ACC112 (cell line): ENCODE measurements at regions not wholly inside any gene's neighbourhood (a gene's known extent, or its start where the extent isn't known, plus 50 kb on each side); places are given as distances from the start of the nearest gene placed in this dataset.
"Not testable (repeated sequence)": the region's sequence is repeated elsewhere in the genome, so short reads cannot be mapped to it uniquely, and the experiment has no call there.

Experiments used
- H2AFZ ChIP-seq: fragments of 200-600 bp; sonication (generic); one replicate; pipeline ENCODE4 v1.6.0; 2017; ENCODE audit warnings: antibody characterized with exemption, low read length; ENCODE audit not compliant: unreplicated experiment
- H3K27ac ChIP-seq: fragments of 200-600 bp; sonication (generic); 2 replicates; pipeline ENCODE4 v1.5.1; 2014; ENCODE audit warnings: low read depth, mild to moderate bottlenecking, antibody characterized with exemption, low read length, moderate library complexity
- H3K27me3 ChIP-seq: fragments of 200-600 bp; sonication (generic); 2 replicates; pipeline ENCODE4 v1.6.1; 2014; ENCODE audit warnings: mild to moderate bottlenecking, antibody characterized with exemption, low read length, moderate library complexity, mixed read lengths; ENCODE audit not compliant: insufficient read depth
- H3K36me3 ChIP-seq: fragments of 200-600 bp; sonication (generic); 2 replicates; pipeline ENCODE4 v1.6.1; 2016; ENCODE audit warnings: mild to moderate bottlenecking, antibody characterized with exemption, low read length, moderate library complexity, mixed read lengths; ENCODE audit not compliant: insufficient read depth
- H3K4me1 ChIP-seq: fragments of 200-600 bp; sonication (generic); one replicate; pipeline ENCODE4 v1.6.1; 2016; ENCODE audit warnings: low read length, mixed read lengths; ENCODE audit not compliant: insufficient read depth, unreplicated experiment, control insufficient read depth
- H3K4me3 ChIP-seq: fragments of 200-600 bp; sonication (generic); 2 replicates; pipeline ENCODE4 v1.5.1; 2014; ENCODE audit warnings: mild to moderate bottlenecking, low read depth, low read length
- H3K79me2 ChIP-seq: fragments of 200-600 bp; sonication (generic); one replicate; pipeline ENCODE4 v1.6.0; 2016; ENCODE audit warnings: low read length; ENCODE audit not compliant: control insufficient read depth, unreplicated experiment, insufficient read depth

DNA sequence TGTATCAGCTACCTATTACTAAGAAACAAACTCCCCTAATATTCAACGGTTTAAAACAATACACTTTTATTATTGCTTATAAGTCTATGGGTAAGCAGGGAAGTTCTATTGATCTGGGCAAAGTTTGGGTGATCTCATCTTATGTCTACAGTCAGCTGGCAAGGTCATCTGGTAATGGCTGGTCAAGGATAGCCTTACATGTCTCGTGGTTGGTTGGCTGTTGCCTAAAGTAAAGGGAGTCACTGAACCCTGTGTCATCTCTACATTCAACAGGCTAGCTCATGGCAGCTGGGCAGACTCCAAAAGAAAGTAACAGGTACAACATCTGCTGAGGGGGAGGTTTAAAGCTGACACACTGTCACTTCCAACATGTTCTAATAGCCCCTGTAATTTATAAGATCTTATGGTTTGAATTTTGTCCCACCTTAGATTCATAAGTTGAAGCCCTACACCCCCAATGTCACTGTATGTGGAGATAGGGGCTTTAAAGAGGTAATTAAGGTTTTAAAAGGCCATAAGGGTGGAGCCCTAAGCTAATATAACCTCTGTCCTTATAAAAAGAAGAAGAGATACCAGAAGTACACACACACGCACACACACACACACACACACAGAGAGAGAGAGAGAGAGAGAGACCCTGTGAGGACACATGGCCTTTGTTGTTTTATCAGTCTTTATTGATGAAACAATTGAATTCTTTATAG lies 419.1 kb downstream of the NPIPA8 start:
- Histone ChIP-seq H3K4me3 (no peak overlapping the region), H3K36me3 (no peaks in the 10 kb centered on the region), H3K27ac (no peak overlapping the region), H3K79me2 (no peaks in the 10 kb centered on the region), H3K27me3 (no peaks in the 10 kb centered on the region), H2AFZ (no peak overlapping the region), H3K4me1 (no peaks in the 10 kb centered on the region)

DNA sequence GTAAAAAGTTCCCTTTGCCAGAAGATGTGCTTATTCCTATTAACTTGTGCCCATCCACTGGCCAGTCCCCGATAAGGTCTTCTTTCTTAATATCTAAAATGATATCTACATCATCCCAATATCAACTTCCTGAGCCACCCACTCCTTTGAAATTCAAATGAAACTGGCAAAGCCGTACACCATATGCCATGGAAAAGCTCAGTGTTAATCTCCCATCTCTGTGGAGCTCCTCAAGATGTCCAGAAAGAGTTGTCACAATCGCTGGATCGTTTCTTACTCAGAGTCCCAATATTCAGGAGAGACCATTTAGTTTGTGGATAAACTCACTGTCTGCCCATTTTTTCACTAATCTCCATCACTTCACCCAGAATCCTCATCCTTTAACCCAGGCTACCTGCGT lies 420.7 kb downstream of the NPIPA8 start:
- H3K27me3 ChIP-seq = no peaks in the 10 kb centered on the region
- no peaks in the 10 kb centered on the region for H3K36me3 ChIP-seq
- H3K27ac ChIP-seq = no peak overlapping the region
- H3K79me2 ChIP-seq = no peaks in the 10 kb centered on the region
- H2AFZ ChIP-seq = no peak overlapping the region
- H3K4me3 ChIP-seq = no peak overlapping the region
- no peaks in the 10 kb centered on the region for H3K4me1 ChIP-seq

DNA sequence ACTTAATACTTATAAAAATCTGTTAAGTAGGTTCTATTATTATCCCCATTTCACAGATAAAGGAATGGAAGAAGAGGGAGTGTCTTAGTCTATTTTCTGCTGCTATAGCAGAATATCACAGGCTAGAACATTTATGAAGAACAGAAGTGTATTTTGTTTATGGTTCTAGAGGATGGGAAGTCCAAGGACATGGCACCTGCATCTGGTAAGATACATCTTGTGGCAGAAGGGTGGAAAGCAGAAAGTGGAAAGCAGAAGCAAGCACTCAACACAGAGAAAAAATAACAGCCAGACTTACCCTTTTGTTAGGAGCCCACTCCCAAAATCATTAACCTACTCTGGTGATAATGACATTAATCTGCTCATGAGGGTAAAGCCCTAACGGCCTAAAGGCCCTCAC lies 422.4 kb downstream of the NPIPA8 start:
- Histone ChIP-seq H2AFZ (no peak overlapping the region), H3K79me2 (no peaks in the 10 kb centered on the region), H3K27ac (no peak overlapping the region)

DNA sequence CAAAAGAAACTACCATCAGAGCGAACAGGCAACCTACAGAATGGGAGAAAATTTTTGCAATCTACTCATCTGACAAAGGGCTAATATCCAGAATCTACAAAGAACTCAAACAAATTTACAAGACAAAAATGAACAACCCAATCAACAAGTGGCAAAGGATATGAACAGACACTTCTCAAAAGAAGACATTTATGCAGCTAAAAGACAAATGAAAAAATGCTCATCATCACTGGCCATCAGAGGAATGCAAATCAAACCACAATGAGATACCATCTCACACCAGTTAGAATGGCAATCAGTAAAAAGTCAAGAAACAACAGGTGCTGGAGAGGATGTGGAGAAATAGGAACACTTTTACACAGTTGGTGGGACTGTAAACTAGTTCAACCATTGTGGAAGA lies 425.0 kb downstream of the NPIPA8 start:
- H3K36me3 ChIP-seq, H2AFZ ChIP-seq, H3K79me2 ChIP-seq, H3K27ac ChIP-seq, H3K4me3 ChIP-seq, H3K27me3 ChIP-seq, H3K4me1 ChIP-seq: not testable (repeated sequence)

More for the DNA sequence above, 422.4 kb downstream of the NPIPA8 start:
- Histone ChIP-seq H3K4me3 (no peak overlapping the region), H3K27me3 (no peaks in the 10 kb centered on the region), H3K36me3 (no peaks in the 10 kb centered on the region), H3K4me1 (no peaks in the 10 kb centered on the region)

DNA sequence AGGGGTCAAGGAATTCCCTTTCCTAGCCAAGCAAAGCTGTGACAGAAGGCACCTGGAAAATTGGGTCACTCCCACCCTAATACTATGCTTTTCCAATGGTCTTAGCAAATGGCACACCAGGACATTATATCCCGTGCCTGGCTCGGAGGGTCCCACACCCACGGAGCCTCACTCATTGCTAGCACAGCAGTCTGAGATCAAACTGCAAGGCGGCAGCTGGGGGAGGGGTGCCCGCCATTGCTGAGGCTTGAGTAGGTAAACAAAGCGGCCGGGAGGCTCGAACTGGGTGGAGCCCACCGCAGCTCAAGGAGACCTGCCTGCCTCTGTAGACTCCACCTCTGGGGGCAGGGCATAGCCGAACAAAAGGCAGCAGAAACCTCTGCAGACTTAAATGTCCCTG lies 429.9 kb downstream of the NPIPA8 start:
- H3K27ac ChIP-seq, H3K4me3 ChIP-seq, H2AFZ ChIP-seq, H3K27me3 ChIP-seq, H3K4me1 ChIP-seq, H3K79me2 ChIP-seq, H3K36me3 ChIP-seq: not testable (repeated sequence)

DNA sequence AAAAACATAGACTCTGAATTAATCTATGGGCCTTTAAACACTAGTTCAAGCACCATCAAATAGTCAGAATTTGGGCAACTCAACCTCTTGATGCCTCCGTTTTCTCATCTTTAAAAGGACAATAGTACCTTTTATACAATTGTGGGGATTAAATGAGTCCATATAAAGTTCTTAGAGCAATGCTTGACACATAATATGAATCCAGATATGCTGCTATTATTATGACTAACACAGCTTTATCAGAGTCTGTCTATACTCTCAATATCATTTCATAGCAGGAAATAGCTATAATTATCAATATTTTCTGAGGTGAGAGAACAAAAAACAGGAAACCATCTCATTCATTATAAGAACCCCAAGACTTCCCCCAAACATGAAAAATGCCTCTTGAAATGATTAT lies 430.5 kb upstream of the XYLT1 start:
- H3K4me3 ChIP-seq = no peak overlapping the region

DNA sequence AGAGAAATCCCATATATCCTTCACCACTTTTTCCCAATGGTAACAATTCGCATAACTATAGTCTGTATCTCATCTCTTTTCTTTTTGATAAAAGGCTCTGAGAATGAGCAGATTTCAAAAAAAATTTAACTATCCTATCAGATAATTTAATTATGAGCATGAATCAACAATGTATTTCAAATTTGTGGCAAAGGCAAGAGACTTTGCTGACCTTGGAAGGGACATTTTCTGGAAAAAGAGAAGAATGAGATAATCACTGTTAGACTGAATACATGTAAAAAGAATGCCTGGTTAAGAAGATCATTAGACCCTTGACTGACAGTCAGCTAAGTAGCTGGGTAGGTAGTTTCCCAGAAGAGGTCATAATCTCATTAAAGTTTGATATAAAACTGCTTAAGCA lies 428.4 kb upstream of the XYLT1 start:
- no peak overlapping the region for H3K4me3 ChIP-seq
- H2AFZ ChIP-seq = no peak overlapping the region
- H3K36me3 ChIP-seq = no peaks in the 10 kb centered on the region
- no peaks in the 10 kb centered on the region for H3K27me3 ChIP-seq
- no peaks in the 10 kb centered on the region for H3K4me1 ChIP-seq
- no peaks in the 10 kb centered on the region for H3K79me2 ChIP-seq
- H3K27ac ChIP-seq = no peak overlapping the region

More for the DNA sequence above, 430.5 kb upstream of the XYLT1 start:
- Histone ChIP-seq H3K79me2 (no peaks in the 10 kb centered on the region), H3K27me3 (no peaks in the 10 kb centered on the region), H3K4me1 (no peaks in the 10 kb centered on the region), H3K27ac (no peak overlapping the region), H2AFZ (no peak overlapping the region), H3K36me3 (no peaks in the 10 kb centered on the region)

DNA sequence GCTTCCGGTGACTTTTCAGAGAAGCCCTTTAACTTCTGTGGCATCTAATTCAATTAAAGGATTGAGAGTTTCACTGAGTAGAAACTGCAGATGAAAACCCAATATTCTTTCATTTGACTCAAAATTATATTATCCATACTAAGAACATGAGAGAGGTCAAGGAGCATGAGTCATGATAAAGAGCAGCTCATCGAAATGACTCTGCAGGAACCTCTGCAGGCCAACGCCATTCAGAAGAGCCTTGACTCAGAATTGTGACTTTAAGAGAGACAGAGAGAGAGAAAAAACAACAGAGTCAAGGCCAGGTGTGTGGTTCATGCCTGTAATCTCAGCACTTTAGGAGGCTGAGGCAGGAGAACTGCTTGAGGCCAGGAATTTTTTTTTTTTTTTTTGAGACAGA lies 417.2 kb upstream of the XYLT1 start:
- Histone ChIP-seq H3K27ac (no peak overlapping the region), H3K79me2 (no peaks in the 10 kb centered on the region), H3K36me3 (no peaks in the 10 kb centered on the region), H3K4me1 (no peaks in the 10 kb centered on the region), H2AFZ (no peak overlapping the region), H3K27me3 (no peaks in the 10 kb centered on the region), H3K4me3 (no peak overlapping the region)

DNA sequence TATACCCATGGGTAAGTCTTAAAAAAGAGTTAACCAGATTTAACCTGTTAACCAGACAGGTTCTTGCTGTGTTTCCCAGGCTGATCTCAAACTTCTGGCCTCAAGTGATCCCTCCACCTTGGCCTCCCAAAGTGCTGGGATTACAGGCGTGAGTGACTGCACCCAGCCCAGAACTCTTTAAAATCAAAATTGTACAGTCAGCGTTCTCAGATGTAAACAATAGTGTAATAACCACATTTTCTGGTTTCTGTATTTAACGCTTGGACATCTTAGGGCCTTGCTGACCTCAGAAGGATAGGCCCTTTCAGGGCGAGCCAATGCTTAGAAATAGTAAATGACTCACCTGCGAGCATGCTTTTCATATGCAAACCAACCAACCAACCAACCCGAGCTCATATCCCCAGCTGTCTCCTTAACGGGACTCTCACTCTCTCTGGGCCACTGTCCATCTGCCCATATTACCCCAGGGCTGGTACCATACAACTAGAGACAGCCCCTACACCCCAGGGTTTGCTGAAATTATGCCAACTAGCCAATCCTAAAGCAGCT lies 415.0 kb upstream of the XYLT1 start:
- no peaks in the 10 kb centered on the region for H3K27me3 ChIP-seq
- H3K36me3 ChIP-seq = no peaks in the 10 kb centered on the region
- H3K4me3 ChIP-seq = no peak overlapping the region
- no peaks in the 10 kb centered on the region for H3K79me2 ChIP-seq
- H3K4me1 ChIP-seq = no peaks in the 10 kb centered on the region
- H3K27ac ChIP-seq = no peak overlapping the region
- H2AFZ ChIP-seq = no peak overlapping the region

DNA sequence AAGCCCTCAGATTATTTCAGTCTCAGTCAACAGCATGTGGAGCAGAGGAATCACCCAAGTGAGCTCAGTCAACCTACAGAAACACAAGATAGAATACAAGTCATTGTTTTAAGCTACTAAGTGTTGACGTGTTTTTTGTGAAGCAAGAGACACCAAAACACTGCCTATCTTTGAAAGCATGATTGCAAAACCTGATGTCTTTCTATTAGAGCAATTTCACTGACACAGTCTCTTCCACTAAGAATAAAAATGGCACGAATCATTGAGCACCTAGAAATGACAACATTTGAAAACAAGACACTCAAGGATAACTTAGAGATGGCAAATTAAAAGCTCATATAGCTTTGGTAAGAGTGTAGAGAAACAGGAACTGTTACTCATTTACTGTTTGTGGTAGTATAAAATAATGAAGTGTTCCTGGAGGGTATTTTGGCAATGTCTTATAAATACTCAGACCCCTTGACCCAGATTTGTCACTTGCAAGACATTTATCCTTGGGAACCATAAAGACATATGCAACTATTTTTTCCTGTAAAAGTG lies 407.1 kb upstream of the XYLT1 start:
- no peaks in the 10 kb centered on the region for H3K36me3 ChIP-seq
- H3K27me3 ChIP-seq = no peaks in the 10 kb centered on the region
- no peak overlapping the region for H2AFZ ChIP-seq
- H3K4me3 ChIP-seq = no peak overlapping the region
- no peaks in the 10 kb centered on the region for H3K79me2 ChIP-seq
- no peak overlapping the region for H3K27ac ChIP-seq
- H3K4me1 ChIP-seq = no peaks in the 10 kb centered on the region

DNA sequence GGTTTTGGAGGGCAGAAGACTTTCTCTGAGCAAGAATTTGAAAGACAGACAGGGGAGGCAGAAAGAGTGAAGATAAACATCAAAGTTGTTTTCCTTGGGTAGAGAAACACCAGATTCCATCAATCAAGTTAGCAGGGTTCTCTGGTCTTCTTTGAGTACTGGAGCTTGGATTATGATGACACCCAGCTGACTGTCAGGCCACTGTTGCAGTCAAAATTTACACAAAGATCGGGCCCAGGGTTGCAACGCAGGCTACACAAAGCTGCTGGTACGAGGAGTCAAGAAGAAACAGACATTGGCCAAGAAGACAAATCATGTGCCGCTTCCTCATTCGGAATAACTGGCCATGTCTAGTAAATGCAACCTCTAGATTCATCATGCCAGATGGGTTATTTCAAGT lies 396.2 kb upstream of the XYLT1 start:
- Histone ChIP-seq H3K4me1 (no peaks in the 10 kb centered on the region), H3K4me3 (no peak overlapping the region), H3K27ac (no peak overlapping the region), H3K27me3 (0 out of 2 replicates have a peak, but pooled peaks cover 3% of the 10 kb centered on the region), H2AFZ (no peak overlapping the region), H3K79me2 (no peaks in the 10 kb centered on the region), H3K36me3 (no peaks in the 10 kb centered on the region)
